CD14-positive monocyte (primary cell): ENCODE measurements at regions not wholly inside any gene's neighbourhood (a gene's known extent, or its start where the extent isn't known, plus 50 kb on each side); places are given as distances from the start of the nearest gene placed in this dataset.

ENCODE experiments used
- DNase-seq, 3 donors: peaks; one replicate each; pipeline ENCODE4 v3.0.0-alpha.2; 2011 to 2022
- H2AFZ ChIP-seq: 2 replicates; pipeline ENCODE4 v1.6.0; 2012; ENCODE audit warnings: mild to moderate bottlenecking, low read depth, low read length, inconsistent platforms; ENCODE audit not compliant: insufficient read depth, poor library complexity, severe bottlenecking
- H3K27ac ChIP-seq, 2 donors: 1 replicate in 1 of 2; 2 replicates in 1 of 2; pipeline ENCODE4 v1.5.1; 2012 to 2013; ENCODE audit warnings: low read length in 2 of 2, control low read depth in 1 of 2, inconsistent platforms in 1 of 2, low read depth in 1 of 2, mild to moderate bottlenecking in 1 of 2
- H3K27me3 ChIP-seq, 2 donors: one replicate each; pipeline versions ENCODE4 v1.6.0 to v1.6.1; 2011 to 2013; ENCODE audit warnings: low read length in 2 of 2; ENCODE audit not compliant: control insufficient read depth in 2 of 2, insufficient read depth in 2 of 2
- H3K36me3 ChIP-seq, 2 donors: replicated peaks in 1 of 2; 1 replicate in 1 of 2; 2 replicates in 1 of 2; pipeline versions ENCODE4 v1.5.1 to v1.6.1; 2012 to 2013; ENCODE audit warnings: low read length in 2 of 2, control low read depth in 1 of 2, inconsistent platforms in 1 of 2, mild to moderate bottlenecking in 1 of 2; ENCODE audit not compliant: insufficient read depth in 2 of 2, control insufficient read depth in 1 of 2
- H3K4me1 ChIP-seq, 2 donors: 1 replicate in 1 of 2; 2 replicates in 1 of 2; pipeline versions ENCODE4 v1.5.1 to v1.6.1; 2012 to 2013; ENCODE audit warnings: low read length in 2 of 2, control low read depth in 1 of 2, inconsistent platforms in 1 of 2, mild to moderate bottlenecking in 1 of 2, moderate library complexity in 1 of 2; ENCODE audit not compliant: insufficient read depth in 2 of 2, control insufficient read depth in 1 of 2
- H3K4me2 ChIP-seq: replicated peaks from 2 replicates; pipeline ENCODE3; 2012; ENCODE audit warnings: low read length, moderate library complexity, mild to moderate bottlenecking; ENCODE audit not compliant: poor library complexity, severe bottlenecking; ENCODE audit errors: extremely low read depth
- H3K4me3 ChIP-seq, 3 experiments: fragments of 200-600 bp in 1 of 3; sonication (generic) in 1 of 3; replicated peaks in 1 of 3; 1 replicate in 2 of 3; 2 replicates in 1 of 3; pipeline ENCODE4 v1.5.1; 2011 to 2013; ENCODE audit warnings: low read length in 3 of 3, mild to moderate bottlenecking in 3 of 3, control low read depth in 2 of 3, low read depth in 2 of 3, inconsistent platforms in 1 of 3, moderate library complexity in 1 of 3
- H3K79me2 ChIP-seq: 2 replicates; pipeline ENCODE4 v1.6.0; 2012; ENCODE audit warnings: mild to moderate bottlenecking, control low read depth, inconsistent platforms, low read length, moderate library complexity; ENCODE audit not compliant: insufficient read depth
- H3K9ac ChIP-seq: 2 replicates; pipeline ENCODE4 v1.6.0; 2017; ENCODE audit warnings: low read length, mild to moderate bottlenecking; ENCODE audit not compliant: insufficient read depth, poor library complexity, severe bottlenecking
- H3K9me3 ChIP-seq, 2 donors: replicated peaks in 1 of 2; 1 replicate in 1 of 2; 2 replicates in 1 of 2; pipeline versions ENCODE4 v1.5.1 to v1.6.1; 2012 to 2013; ENCODE audit warnings: low read length in 2 of 2, control low read depth in 1 of 2; ENCODE audit not compliant: control insufficient read depth in 1 of 2, insufficient read depth in 1 of 2
- H4K20me1 ChIP-seq: 2 replicates; pipeline ENCODE4 v1.6.0; 2012; ENCODE audit warnings: mild to moderate bottlenecking, low read length, control low read depth, moderate library complexity; ENCODE audit not compliant: insufficient read depth
- H3K27ac Mint-ChIP-seq, 7 donors: one replicate each; pipeline ENCODE4 v1.8.0; 2020; ENCODE audit warnings: mild to moderate bottlenecking in 7 of 7, mixed read lengths in 7 of 7, moderate library complexity in 6 of 7, inconsistent platforms in 2 of 7
- H3K27me3 Mint-ChIP-seq, 3 donors: one replicate each; pipeline ENCODE4 v1.8.0; 2021 to 2022; ENCODE audit warnings: low read depth in 3 of 3, mild to moderate bottlenecking in 3 of 3, mixed read lengths in 3 of 3, moderate library complexity in 3 of 3, inconsistent platforms in 1 of 3
- H3K36me3 Mint-ChIP-seq, 2 donors: one replicate each; pipeline ENCODE4 v1.8.0; 2020; ENCODE audit warnings: mixed read lengths in 2 of 2, inconsistent platforms in 1 of 2, mild to moderate bottlenecking in 1 of 2
- H3K4me1 Mint-ChIP-seq: one replicate; pipeline ENCODE4 v1.8.0; 2020; ENCODE audit warnings: mild to moderate bottlenecking, mixed read lengths
- H3K4me3 Mint-ChIP-seq, 2 donors: one replicate each; pipeline ENCODE4 v1.8.0; 2020; ENCODE audit warnings: mild to moderate bottlenecking in 2 of 2, mixed read lengths in 2 of 2, moderate library complexity in 1 of 2
- H3K9me3 Mint-ChIP-seq, 7 donors: one replicate each; pipeline ENCODE4 v1.8.0; 2020 to 2022; ENCODE audit warnings: mixed read lengths in 7 of 7, mild to moderate bottlenecking in 6 of 7, moderate library complexity in 6 of 7, inconsistent platforms in 2 of 7
- whole genome bisulfite sequencing: methylation state at CpG from one replicate; pipeline ENCODE4 v1.1.5; 2013; ENCODE audit warnings: missing lambda C conversion rate; ENCODE audit not compliant: insufficient coverage; 5-methylcytosine and 5-hydroxymethylcytosine counted together
- intact Hi-C, 2 donors: fragments of 100-400 bp; cut with micrococcal nuclease; formaldehyde crosslinking; loops; one replicate each; pipeline versions ENCODE4 v1.15.0 to v1.15.1; 2023
- TF ChIP-seq, protein P1 (sequence below): fragments of 200-600 bp; IDR thresholded peaks from one replicate; pipeline ENCODE4 v1.8.0; 2022; ENCODE audit warnings: antibody characterized with exemption, mild to moderate bottlenecking

DNA sequence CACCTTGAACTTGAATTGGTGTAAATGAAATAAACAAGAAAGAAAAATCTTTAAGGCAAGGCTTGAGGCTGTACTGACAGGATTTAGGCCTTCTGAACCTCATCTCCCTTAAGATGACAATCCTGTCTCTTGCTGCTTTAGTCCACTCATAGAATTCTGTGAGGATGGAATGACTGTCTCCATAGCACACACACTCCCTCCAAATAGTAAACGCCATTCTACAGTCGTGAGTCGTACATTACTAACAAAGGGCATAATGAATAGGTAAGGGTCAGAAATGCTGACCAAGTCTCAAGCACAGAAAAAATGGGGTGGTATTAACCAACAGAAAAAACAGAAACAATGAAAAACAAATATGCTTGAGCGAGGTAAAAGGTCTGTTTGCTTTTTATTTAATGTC is 71.8 kb upstream of the SIMC1 start:
- Histone ChIP-seq H3K4me1 (no peaks in the 10 kb centered on the region), H3K9me3 (no peaks in the 10 kb centered on the region), H3K79me2 (no peaks in the 10 kb centered on the region), H3K4me3 (no peak overlapping the region), H3K27ac (no peak overlapping the region), H3K4me2 (no peak overlapping the region), H3K27me3 (peaks cover 8 to 19% of the 10 kb centered on the region in 2 donors), H3K9ac (no peak overlapping the region), H4K20me1 (no peaks in the 10 kb centered on the region), H3K36me3 (no peaks in the 10 kb centered on the region), H2AFZ (no peak overlapping the region)
- Mint-ChIP-seq H3K27ac (no peak overlapping the region), H3K4me3 (no peak overlapping the region), H3K9me3 (peaks cover 0 to 3% (median 0%) of the 10 kb centered on the region in 7 donors), H3K4me1 (peaks cover 6% of the 10 kb centered on the region), H3K27me3 (peaks cover 11 to 18% (median 11%) of the 10 kb centered on the region in 3 donors), H3K36me3 (no peaks in the 10 kb centered on the region)
- TF ChIP-seq, protein P1, sequence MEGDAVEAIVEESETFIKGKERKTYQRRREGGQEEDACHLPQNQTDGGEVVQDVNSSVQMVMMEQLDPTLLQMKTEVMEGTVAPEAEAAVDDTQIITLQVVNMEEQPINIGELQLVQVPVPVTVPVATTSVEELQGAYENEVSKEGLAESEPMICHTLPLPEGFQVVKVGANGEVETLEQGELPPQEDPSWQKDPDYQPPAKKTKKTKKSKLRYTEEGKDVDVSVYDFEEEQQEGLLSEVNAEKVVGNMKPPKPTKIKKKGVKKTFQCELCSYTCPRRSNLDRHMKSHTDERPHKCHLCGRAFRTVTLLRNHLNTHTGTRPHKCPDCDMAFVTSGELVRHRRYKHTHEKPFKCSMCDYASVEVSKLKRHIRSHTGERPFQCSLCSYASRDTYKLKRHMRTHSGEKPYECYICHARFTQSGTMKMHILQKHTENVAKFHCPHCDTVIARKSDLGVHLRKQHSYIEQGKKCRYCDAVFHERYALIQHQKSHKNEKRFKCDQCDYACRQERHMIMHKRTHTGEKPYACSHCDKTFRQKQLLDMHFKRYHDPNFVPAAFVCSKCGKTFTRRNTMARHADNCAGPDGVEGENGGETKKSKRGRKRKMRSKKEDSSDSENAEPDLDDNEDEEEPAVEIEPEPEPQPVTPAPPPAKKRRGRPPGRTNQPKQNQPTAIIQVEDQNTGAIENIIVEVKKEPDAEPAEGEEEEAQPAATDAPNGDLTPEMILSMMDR: no peak
- no CpG with 5 or more reads among the region's 4 CpGs for WGBS
- intact Hi-C loops: no loop called here
- no peak for DNase-seq

DNA sequence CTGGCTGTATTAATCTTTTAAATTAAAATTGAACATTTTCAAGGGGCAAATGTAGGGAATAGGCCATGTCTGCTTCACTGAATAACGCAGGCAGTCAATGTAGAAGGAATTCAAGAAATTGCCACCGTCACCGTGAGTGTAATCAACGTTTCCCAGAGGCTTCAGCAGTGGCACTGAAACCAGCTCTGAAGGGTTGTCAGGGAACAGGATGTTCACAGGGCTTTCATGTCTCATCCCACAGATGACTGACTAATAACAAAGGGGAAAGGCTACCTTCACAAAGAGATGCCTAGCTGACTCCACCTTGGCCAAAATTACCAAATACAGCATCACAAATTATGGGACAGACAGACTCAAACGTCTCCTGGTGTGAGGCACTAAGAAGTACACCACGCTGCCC is 70.4 kb upstream of the SIMC1 start:
- no peak overlapping the region for H3K4me2 ChIP-seq
- Mint-ChIP-seq H3K27me3 (peaks cover 6 to 17% (median 13%) of the 10 kb centered on the region in 3 donors), H3K27ac (no peak overlapping the region), H3K4me1 (peaks cover 6% of the 10 kb centered on the region), H3K9me3 (peaks cover 0 to 3% (median 0%) of the 10 kb centered on the region in 7 donors), H3K36me3 (no peaks in the 10 kb centered on the region), H3K4me3 (no peak overlapping the region)
- intact Hi-C loops: no loop called here
- H4K20me1 ChIP-seq: no peaks in the 10 kb centered on the region
- H3K27ac ChIP-seq: no peak overlapping the region
- H3K27me3 ChIP-seq: peaks cover 8 to 19% of the 10 kb centered on the region in 2 donors
- TF ChIP-seq, protein P1: no peak
- H3K36me3 ChIP-seq: no peaks in the 10 kb centered on the region
- no peaks in the 10 kb centered on the region for H3K79me2 ChIP-seq
- H3K9me3 ChIP-seq: no peaks in the 10 kb centered on the region
- no peaks in the 10 kb centered on the region for H3K4me1 ChIP-seq
- H2AFZ ChIP-seq: no peak overlapping the region
- DNase-seq: no peak
- no peak overlapping the region for H3K4me3 ChIP-seq
- H3K9ac ChIP-seq: no peak overlapping the region
- WGBS: 53% methylated on average over 6 of the region's 6 CpGs
